Prostate gland (tissue), 2 donors: ENCODE measurements at regions not wholly inside any gene's neighbourhood (a gene's known extent, or its start where the extent isn't known, plus 50 kb on each side); places are given as distances from the start of the nearest gene placed in this dataset.
"Not testable (repeated sequence)": the region's sequence is repeated elsewhere in the genome, so short reads cannot be mapped to it uniquely, and the experiment has no call there.

ENCODE experiments used
- DNase-seq: peaks from one replicate; pipeline ENCODE4 v3.0.0-alpha.2; 2019; ENCODE audit warnings: low spot score
- H3K27ac ChIP-seq, 2 donors: fragments of 200-600 bp; sonication (generic); 2 replicates each; pipeline ENCODE4 v1.5.1; 2017 to 2019
- H3K27me3 ChIP-seq: fragments of 200-600 bp; sonication (generic); replicated peaks from 2 replicates; pipeline ENCODE4 v1.5.1; 2019; ENCODE audit not compliant: insufficient read depth
- H3K36me3 ChIP-seq, 2 donors: fragments of 200-600 bp; sonication (generic); 1 replicate in 1 of 2; 2 replicates in 1 of 2; pipeline versions ENCODE4 v1.5.1 to v1.8.1; 2017 to 2019
- H3K4me1 ChIP-seq: fragments of 200-600 bp; sonication (generic); replicated peaks from 2 replicates; pipeline ENCODE4 v1.5.1; 2019
- H3K4me3 ChIP-seq, 2 donors: fragments of 200-600 bp; sonication (generic); 2 replicates each; pipeline ENCODE4 v1.5.1; 2017 to 2019
- H3K9me3 ChIP-seq: fragments of 200-600 bp; sonication (generic); 2 replicates; pipeline ENCODE4 v1.5.1; 2017
- POLR2A ChIP-seq: fragments of 450-650 bp; IDR thresholded peaks from one replicate; pipeline ENCODE4 v1.6.1; 2016; ENCODE audit warnings: antibody characterized with exemption, mild to moderate bottlenecking
- POLR2AphosphoS5 ChIP-seq: sonication (generic); formaldehyde crosslinking; IDR thresholded peaks from one replicate; pipeline ENCODE4 v1.6.1; 2017; ENCODE audit warnings: antibody characterized with exemption
- WGBS: methylation state at CpG from one replicate; pipeline ENCODE4 v1.1.5; 2018; 5-methylcytosine and 5-hydroxymethylcytosine counted together
- intact Hi-C: fragments of 100-400 bp; cut with DNase I; formaldehyde crosslinking; loops from one replicate; pipeline ENCODE4 v1.14.2; 2022
- TF ChIP-seq, protein P1 (sequence below), 4 experiments: fragments of 200-600 bp in 2 of 4; fragments of 450-650 bp in 2 of 4; sonication (generic) in 2 of 4; IDR thresholded peaks; 1 replicate in 3 of 4; 2 replicates in 1 of 4; pipeline ENCODE4 v1.5.1; 2016 to 2019; ENCODE audit warnings: antibody characterized with exemption in 4 of 4, mild to moderate bottlenecking in 2 of 4, moderate library complexity in 2 of 4

DNA sequence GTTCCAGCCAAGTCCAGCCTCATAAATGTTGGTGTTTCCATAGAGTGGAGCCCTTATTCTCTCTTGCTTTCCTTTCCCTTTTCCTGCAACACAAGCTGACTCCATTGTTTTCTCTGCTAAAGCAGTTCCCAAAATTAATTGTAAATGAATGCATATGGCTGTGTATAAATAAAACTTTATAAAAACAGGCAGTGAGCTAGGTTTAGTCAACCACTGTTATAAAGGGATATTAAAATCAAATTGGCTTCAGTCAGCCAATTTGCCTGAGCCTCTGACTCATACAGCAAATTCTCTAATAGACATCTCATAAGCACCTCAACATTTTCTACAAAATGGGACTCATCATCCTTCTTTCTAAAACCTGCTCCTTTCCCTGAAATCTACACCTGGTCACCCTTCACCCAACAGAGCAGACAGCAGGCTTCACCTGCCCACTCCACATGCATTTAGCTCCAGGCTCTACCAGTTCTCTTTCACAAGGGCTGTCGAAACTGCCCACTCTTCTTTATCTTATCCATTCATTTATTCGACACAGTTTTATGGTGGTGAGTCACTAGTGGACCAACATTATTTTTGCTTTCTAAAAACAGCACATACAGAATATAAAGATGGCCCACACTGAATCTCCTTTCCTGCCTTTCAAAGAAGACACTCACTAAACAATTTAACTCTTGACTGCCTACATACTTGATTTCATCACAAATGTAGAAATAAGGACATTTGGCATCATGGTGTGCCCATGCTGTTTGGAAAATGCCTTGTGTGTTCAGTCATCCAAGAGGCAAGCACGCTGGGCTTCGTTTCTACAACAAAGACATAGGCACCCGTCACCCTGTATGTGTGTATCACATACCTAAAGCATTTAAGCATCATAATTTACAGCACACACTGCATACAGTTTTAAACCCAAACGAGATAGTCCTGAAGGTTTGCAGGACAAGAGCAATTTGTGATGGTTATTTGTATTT is 74.6 kb upstream of the C7orf33 start:
- H3K9me3 ChIP-seq: no peaks in the 10 kb centered on the region
- no peaks in the 10 kb centered on the region for H3K36me3 ChIP-seq
- no peaks in the 10 kb centered on the region for H3K27me3 ChIP-seq
- H3K4me1 ChIP-seq: no peaks in the 10 kb centered on the region
- intact Hi-C loops: no loop called here
- TF ChIP-seq, protein P1, sequence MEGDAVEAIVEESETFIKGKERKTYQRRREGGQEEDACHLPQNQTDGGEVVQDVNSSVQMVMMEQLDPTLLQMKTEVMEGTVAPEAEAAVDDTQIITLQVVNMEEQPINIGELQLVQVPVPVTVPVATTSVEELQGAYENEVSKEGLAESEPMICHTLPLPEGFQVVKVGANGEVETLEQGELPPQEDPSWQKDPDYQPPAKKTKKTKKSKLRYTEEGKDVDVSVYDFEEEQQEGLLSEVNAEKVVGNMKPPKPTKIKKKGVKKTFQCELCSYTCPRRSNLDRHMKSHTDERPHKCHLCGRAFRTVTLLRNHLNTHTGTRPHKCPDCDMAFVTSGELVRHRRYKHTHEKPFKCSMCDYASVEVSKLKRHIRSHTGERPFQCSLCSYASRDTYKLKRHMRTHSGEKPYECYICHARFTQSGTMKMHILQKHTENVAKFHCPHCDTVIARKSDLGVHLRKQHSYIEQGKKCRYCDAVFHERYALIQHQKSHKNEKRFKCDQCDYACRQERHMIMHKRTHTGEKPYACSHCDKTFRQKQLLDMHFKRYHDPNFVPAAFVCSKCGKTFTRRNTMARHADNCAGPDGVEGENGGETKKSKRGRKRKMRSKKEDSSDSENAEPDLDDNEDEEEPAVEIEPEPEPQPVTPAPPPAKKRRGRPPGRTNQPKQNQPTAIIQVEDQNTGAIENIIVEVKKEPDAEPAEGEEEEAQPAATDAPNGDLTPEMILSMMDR (IDR thresholded peaks at IDR 0.05): no peak
- TF ChIP-seq POLR2A (no peak), POLR2AphosphoS5 (no peak)
- no peak overlapping the region for H3K27ac ChIP-seq
- WGBS: 56% methylated on average over 6 of the region's 6 CpGs
- no peak for DNase-seq
- H3K4me3 ChIP-seq: no peak overlapping the region

DNA sequence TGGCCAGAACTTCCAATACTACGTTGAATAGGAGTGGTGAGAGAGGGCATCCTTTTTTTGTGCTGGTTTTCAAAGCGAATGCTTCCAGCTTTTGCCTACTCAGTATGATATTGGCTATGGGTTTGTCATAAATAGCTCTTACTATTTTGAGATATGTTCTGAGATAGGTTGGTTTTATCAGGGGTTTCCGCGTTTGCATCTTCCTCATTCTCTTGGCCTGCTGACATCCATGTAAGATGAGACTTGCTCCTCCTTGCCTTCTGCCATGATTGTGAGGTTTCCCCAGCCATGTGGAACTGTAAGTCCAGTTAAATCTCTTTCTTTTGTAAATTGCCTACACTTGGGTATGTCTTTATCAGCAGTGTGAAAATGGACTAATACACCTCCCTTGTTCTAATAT is 71.2 kb upstream of the C7orf33 start:
- H3K27me3 ChIP-seq, H3K36me3 ChIP-seq, H3K27ac ChIP-seq, DNase-seq, intact Hi-C loops, H3K9me3 ChIP-seq, H3K4me1 ChIP-seq, H3K4me3 ChIP-seq: not testable (repeated sequence)
- 75% methylated on average over 4 of the region's 4 CpGs for WGBS

DNA sequence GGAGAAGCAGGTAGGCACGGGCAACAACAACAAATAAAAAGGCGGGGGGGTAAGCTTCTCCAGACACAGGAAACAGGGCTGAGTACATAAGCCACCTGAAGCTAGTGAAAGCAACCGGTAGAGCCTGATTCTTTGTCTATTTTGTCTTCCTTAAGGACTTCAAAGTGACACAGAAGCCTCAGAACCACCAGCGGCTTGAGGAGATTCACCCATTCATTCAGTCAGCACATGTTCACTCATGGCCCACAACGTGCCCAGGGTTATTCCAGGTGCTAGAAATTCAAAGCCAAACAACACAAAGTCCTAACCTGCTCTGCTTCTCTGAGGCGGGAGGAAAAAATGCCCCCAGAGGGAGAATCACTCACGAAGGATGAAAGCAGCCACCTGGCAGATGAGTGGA is 69.3 kb upstream of the C7orf33 start:
- Histone ChIP-seq H3K36me3 (no peaks in the 10 kb centered on the region), H3K9me3 (no peaks in the 10 kb centered on the region), H3K4me3 (no peak overlapping the region), H3K27ac (no peak overlapping the region), H3K4me1 (no peaks in the 10 kb centered on the region), H3K27me3 (no peaks in the 10 kb centered on the region)
- intact Hi-C loops: no loop called here
- TF ChIP-seq POLR2AphosphoS5 (no peak), POLR2A (no peak)
- TF ChIP-seq, protein P1 (IDR thresholded peaks at IDR 0.05): no peak
- WGBS: 41% methylated on average over 7 of the region's 7 CpGs
- no peak for DNase-seq

DNA sequence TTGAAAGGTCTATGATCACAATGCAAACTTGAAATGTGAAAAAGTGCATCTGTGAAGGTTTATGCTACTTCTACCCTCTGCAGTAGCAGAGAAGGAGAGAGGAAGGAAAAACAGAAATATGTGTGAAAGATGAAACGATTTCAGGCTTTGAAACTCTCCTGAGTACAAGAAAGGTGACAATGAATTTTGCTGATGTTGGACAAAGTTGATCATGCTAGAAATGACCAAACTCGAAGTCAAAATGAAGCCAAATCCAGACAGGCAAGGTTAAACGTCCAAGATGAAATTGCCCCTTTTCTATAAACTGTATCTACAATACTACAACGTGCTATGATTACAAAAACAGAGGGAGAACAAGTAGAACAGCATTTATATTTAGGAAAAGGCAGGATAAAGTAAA is 67.0 kb upstream of the C7orf33 start:
- TF ChIP-seq POLR2AphosphoS5 (no peak), POLR2A (no peak)
- TF ChIP-seq, protein P1 (IDR thresholded peaks at IDR 0.05): no peak
- intact Hi-C loops: no loop called here
- no peaks in the 10 kb centered on the region for H3K27me3 ChIP-seq
- no peaks in the 10 kb centered on the region for H3K36me3 ChIP-seq
- WGBS: 58% methylated on average over 4 of the region's 4 CpGs
- no peaks in the 10 kb centered on the region for H3K4me1 ChIP-seq
- no peak overlapping the region for H3K4me3 ChIP-seq
- H3K9me3 ChIP-seq: no peaks in the 10 kb centered on the region
- DNase-seq: no peak
- H3K27ac ChIP-seq: no peak overlapping the region

DNA sequence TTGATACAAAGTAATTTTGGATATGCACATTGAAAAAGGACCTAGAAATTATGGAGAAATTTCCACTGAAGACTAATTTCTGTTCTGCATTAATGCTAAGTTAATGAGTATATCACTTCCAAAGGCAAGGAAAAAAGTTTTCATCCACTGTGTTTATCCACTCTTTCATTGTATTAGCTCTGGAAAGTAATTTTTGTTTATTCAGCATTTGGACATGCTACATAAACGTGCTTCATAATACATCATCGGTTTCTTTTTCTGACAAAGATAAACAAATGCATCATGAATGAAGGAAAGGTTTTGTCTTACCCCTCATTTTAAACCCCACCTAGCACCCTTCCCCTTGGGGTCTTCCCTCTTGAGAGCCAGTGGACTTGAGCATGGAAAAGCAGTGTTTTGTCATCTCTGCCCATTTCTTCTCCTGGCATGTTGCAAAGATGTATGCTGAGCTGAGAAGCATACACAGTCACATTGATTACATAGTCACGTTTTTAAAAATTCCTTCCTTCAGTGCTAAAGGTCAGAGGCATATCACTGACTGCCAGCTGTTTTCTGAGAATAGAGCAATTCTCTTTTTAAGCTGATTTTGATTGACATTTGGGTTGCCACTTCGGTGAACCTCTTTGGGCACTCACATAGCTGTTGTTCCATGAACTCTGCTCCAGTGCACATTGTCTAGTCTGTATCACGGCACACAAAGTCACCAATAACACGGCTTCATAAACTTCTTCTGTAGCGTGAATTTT is 65.9 kb upstream of the C7orf33 start:
- DNase-seq: no peak
- intact Hi-C loops: no loop called here

More for the DNA sequence above, 65.9 kb upstream of the C7orf33 start:
- no peak for TF ChIP-seq POLR2AphosphoS5
- no peaks in the 10 kb centered on the region for H3K9me3 ChIP-seq
- no peaks in the 10 kb centered on the region for H3K4me1 ChIP-seq
- no peaks in the 10 kb centered on the region for H3K27me3 ChIP-seq
- H3K36me3 ChIP-seq: no peaks in the 10 kb centered on the region
- no peak overlapping the region for H3K27ac ChIP-seq
- 37% methylated on average over 7 of the region's 7 CpGs for WGBS
- H3K4me3 ChIP-seq: no peak overlapping the region
